Left renal pelvis (tissue), 4 donors: ENCODE measurements at regions not wholly inside any gene's neighbourhood (a gene's known extent, or its start where the extent isn't known, plus 50 kb on each side); places are given as distances from the start of the nearest gene placed in this dataset.
A peak's percentile ranks its signal among the peaks of the same experiment; 100 is the strongest.

Experiments
- DNase-seq, 4 donors: peaks; one replicate each; pipeline ENCODE4 v3.0.0-alpha.2; 2013; ENCODE audit warnings: low read depth in 4 of 4, low spot score in 3 of 4

DNA sequence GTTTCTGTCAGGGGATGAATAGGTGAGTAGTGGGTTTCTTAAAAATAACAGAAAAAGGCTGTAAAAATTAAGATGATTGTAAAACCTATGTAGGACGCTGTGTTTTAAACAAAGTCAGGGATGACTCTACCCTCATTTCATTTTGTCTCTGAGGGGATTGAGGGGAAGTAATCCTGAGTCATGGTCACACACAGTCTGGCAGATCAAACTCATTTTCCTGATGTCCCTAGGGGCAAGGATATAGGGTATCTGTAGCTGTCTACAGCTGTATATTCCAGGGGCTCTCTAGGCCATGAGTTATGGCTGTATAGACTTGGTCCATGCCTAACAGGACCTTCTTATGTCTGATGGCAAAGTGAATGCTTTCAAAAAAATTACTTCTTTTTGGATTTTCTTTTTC is 421.1 kb downstream of the PDCD6IP start:
- no peak for DNase-seq

DNA sequence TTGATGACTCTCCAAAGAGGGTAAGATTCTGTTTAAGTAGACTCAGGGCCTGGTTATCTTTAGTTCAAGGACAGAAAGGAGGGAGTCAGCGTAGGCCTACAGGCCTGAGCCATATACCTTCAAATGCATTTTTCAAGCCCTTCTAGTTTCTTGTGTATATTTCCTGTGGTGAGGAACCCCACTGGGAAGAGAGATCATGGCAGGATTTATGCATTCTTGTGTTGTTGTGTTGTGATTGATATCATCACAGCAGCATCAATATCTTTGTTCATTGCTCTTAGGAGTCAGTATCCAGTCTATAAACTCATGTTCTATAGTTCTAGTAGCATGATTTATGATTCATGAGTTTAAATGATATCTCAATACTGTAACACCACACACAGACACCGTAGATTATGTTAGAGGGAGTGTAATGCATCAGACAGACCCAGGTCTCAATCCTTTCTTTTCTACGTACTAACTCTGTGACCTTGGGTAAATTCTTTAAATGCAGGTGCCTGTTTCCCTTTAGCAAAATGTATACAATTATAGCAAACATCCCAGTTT is 427.5 kb downstream of the PDCD6IP start:
- DNase-seq, result no peak

DNA sequence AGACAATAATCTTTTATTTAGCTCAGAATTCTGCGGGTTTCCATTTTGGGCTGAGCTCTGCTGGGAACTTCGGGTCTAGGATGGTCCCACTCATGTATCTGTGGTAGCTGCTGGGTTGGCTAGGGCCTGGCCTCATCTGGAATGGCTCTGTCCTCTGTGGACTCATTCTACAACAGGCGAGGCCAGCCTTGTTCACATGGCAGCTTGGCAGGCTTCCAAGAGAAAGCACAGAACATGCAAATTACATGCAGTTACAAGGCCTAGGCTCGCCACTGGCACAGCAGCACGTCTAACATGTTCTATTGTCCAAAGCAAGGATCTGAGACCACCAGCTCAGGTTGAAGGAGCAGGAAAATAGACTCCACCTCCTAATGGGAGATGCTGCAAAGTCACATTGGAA is 431.4 kb downstream of the PDCD6IP start:
- DNase-seq, result no peak

DNA sequence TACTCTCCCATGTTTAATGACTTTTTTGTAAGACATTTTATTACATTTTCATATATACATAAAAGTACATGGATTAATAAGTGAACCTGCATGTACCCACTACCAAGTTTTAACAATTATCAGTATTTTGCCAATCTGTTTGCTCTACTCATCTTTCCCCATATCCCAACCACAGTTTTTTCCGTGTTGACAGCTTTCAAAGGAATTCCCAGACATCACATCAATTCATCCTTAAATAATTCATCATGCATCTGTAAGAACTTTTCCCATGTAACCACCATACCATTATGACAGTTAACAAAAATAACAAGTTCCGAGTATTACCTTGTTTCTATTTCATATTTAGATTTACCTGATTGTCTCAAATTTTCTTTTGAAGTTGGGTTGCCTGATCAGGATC is 436.7 kb downstream of the PDCD6IP start:
- no peak for DNase-seq

DNA sequence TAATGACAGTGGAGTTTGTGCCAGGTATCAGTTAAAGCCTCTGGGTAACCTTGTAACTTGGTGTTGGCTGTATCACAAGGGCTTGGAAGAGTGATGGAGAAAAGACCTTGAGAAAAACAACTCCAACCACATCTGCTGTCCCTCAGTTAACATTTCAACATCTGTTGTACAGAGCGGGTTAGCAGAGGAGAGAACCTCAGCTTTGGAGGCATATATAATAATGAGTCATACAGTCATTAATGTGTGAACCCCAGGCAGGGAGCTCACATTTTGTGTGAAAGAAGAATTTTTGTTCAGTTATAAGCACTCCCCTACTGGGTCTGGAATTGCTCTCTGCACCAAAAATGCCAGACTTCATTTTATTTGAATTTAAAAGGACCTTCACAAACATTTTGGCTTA is 439.5 kb downstream of the PDCD6IP start:
- no peak for DNase-seq

DNA sequence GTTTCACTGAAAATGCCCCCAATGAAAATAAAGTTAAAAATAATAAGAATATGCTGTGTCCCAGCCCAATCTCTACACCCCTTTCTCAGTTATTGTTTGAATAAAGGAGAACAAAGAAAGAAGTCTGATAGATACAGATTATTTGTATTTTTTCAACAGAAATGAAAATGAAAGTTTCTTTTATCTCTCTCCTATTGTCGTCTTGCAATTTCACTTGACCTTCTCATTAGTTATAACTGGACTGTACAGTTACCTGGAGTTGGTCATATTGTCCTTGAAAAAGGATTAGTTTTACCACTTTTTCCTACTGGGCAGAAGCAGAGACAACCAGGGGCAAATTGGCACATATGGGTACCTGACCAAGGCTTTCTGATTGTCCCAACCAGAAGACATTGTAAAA is 440.0 kb downstream of the PDCD6IP start:
- DNase-seq, result no peak

DNA sequence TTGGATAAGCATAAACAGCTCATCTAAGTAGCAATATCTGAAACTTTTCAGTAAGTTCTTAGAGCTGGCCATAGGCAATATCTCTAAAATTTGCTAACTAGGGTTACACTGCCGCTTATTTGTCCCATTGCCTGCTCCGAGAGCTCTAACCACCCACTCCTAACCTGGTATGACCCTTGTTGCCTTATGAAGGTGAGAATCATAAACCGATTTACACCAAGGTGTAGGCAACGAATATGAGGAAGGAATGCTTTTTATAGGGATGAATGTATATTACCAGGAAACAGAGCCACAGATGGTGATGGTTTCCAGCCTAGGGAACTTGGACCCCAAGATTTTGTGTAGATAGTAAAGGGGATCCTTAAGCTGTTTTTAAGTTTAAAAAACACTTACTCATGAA is 440.9 kb downstream of the PDCD6IP start:
- DNase-seq, result no peak

DNA sequence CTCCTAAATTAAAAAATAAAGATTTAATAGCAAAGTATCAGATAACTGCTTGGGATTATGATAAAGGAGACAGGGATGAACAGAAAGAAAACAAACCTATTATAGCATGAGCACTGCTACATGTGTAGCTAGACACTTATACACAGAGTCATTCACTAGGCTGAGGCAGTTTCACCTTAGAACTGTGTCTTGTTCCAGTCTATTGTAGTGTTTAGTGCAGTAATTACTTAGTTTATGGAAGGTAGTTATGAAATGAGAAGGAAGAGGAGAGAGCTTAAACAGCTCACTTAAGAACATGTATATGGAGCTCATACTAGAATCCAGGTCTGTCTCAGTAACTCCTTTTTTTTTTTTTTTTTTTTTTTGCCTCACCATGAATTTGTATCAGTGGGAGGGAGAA is 441.4 kb downstream of the PDCD6IP start:
- DNase-seq, result no peak

DNA sequence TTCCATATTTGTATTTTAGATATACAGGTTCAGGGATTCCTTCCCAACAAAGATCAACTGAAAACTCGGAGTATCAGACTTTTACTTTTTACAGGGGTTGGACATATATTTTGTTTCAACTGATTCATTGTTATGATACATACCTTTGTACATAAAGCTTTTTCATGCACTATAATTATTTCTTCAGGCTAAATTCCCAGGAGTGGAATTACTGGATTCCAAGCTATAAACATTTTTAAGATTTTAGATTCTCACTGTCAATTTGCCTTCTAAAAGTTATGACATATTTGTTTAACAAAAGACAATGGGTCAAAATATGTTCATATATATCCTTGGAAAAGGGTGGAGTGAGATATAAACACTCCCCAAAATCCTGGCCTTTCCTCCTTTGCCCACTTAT is 449.0 kb downstream of the PDCD6IP start:
- DNase-seq, result no peak

DNA sequence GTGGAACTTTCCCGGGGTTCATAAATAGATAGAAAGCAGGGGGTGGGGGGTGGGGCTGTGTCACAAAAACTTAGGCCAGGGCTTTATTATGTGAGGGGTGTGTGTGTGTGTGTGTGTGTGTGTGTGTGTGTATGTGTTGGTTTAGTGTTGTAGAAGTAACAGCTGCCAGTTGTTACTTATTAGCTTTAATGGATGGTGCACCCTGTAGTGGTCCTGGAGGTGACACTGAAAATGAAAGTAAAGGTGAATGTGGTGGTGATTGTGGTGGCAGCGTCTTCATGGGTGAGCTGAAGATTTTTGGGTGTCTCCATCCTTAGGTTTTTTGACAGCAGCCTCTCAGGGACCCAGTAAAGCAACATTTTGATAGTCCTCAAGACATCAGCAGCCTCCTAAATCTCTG is 449.9 kb downstream of the PDCD6IP start:
- no peak for DNase-seq

DNA sequence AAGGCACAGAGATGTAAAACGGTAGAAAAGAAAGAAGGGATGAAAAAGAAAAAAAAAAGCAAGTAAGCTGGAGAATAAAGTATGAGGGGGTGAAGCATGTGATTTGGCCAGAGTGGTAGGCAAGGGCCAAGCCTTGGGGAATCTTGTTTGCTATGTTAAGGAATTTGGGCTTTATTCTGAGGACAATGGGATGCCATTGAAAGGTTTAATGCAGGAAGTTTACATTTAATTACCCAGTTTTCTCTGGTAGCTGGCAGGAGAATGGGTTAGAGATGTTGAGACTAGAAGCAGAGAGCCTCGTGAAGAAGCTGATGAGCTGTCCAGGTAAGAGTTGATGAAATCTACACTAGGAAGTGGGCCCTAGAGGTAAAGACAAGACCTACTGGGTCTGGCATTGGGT is 455.9 kb downstream of the PDCD6IP start:
- no peak for DNase-seq

DNA sequence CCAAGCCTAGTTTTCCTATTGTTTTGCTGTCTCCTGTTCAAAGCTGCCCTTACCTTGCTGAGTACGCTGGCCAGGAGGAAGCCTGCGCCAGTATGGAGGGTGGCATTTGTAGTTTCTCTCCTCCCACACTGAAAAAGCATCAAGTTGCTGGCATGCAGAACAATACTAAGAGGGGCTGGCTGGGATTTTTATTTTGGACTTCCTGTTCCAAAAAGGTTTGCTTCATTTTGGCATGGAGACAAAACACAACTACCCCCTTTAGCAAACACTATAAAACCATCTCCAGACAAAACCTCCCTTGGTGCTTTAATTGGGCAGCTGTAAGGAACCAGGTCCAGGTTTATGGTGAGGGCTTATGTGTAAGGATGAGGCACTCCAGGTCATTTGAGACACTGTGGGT is 457.6 kb downstream of the PDCD6IP start:
- no peak for DNase-seq

DNA sequence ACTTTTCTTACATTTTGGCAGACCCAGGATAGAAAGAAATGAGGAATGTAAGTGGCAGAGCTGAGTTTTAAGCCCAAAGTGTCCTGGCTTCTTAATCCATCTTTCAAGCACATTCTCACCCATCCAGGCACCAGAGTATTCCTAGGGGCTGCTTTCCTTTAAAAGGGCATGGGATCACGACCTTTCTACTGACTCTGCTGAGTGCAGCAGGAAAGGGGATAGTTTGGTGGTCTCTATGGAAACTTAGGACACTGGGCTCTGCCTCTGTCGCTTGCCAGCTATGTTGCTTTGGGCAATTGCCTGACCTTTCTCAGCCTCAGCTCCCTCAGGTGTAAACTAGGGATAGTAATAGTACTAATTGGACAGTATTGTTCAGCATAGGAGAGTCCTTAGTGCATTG is 458.4 kb downstream of the PDCD6IP start:
- DNase-seq, result no peak

DNA sequence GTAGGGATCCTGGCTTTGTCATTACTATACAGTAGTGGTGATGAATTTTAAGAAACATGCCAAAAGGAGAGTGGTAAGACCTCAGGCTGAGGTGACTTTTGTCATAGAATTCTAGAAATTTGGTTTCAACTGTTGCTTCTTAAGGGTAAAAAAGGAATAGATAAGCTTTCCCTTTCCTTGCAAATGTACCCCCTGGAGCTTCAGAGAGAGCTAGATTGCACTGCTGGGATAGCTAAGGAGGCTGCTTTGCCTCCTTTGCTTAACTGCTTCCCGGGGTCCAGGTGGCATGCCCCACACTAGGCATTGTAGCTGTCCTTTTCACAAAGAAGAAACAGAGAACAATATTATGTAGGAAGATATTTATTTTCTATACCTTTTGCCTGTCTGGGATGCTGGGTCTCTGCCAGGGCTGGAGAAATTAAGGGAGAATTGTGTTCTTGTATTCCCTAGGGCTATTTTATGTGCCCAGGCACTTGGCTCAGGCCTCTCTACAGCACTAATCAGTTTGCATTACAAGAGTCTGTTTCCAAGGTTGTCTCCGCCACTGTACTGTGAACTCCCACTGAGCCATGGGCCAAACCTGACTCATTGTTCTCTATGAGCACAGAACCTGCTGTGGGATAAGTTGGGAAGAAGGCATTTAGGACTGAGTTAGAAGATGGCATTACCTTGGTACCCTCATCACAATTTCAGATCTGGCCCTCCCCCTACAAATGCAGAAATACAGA is 460.0 kb downstream of the PDCD6IP start:
- DNase-seq, result no peak

DNA sequence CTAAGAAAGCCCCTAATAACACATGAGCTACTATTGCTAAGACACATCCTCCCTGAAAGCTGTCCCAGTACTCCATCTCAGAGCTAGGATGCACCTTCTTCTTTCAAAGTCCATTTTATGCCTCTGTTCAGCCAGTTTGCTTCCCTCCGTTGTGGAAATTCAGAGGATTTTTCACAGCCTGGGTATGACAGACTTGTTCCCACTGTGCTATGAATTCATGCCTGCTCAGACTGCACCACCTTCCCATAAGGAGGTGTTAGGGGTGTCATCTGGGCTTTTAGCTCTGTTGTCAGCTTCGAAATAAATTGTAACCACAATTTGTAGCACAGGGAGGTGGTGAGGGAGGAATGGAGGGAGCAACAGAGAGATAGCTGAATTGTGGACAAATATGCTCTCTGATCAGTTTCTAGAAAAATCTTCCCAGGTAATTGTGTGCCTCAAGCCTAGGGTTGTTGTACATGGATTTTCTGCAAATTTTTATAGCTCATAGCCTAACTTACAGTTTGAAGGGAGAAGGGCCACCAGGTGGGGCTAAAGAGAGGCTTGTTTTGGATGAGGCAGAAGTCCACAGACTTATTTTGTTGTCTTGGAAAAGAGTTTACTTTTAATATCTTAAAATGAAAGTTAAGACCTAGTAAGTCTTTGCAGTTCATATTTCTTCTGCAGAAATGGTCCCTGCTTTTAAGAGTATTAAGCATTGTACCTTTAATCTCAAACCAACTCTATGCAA is 462.0 kb downstream of the PDCD6IP start:
- DNase-seq, result peak in 3 of 4 donors; percentile 28 to 52 (median 42)

DNA sequence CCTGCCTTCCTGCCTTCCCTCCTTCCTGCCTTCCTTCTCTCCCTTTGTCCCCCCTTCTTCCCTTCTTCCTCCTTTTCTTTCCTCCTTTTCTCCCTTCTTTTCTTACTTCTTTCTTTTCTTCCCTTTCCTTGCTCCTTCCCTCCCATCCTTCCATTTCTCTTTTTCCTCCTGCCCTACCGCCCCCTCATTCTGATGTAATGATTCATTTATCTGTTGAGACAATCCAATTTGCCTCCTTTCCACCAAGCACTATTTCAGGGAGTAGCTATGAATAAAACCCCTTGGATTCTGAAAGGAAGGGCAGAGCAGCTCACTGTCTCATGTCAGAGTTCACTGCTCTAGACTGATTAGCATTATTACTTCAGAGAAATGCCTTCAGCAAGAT is 462.6 kb downstream of the PDCD6IP start:
- no peak for DNase-seq

DNA sequence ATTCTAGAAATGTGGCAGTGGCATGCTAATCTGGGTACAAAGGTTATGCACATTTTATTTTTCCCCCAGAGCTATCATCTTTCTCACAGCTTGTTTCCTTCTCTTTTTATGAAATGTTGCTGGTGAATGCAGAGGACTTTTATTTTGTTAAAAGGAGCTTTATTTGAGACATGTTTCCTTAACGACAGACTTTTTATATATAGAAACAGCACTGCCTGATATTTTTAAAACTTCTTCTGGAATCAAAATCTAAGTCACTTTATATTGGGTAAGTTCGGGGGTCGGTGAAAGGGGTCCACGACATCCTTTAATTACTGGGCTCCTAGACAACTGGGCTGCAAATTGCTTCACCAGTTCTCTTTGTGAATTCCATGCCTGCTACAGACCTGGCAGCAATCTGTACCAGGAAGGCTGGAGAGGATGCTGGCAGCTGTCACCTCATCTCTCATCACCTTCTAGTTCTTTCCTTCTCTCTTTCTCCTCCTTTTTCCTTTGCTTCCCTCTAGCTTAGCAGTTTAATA is 464.7 kb downstream of the PDCD6IP start:
- no peak for DNase-seq

DNA sequence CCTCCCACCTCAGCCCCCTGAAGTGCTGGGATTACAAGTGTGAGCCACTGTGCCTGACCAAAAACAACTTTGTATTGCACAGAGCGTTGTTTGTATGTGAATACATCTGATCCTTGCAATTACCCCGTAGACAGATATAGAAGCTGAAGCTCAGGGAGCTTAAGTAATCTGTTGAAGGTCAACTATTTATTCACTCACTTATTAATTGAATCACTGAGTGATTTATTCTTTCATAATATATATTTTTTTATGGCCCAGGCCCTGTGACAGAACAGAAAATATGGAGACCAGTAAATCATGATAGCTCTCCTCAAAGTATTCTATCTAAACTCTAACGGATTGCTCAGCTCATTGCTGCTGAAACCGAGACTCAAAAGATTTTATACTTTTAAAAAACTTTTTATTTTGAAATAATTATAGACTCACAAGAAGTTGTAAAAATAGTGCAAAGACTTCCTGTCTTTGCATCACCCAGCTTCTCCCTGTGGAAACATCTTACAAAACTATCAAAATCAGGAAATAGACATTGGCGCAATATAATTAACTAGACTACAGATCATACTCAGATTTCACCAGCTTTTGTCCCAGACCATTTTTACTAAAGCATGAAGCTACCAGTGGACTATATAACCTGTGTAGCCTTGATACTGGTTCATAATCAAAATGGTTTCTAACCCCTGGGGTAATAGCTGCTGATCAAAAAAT is 466.1 kb downstream of the PDCD6IP start:
- DNase-seq, result no peak

DNA sequence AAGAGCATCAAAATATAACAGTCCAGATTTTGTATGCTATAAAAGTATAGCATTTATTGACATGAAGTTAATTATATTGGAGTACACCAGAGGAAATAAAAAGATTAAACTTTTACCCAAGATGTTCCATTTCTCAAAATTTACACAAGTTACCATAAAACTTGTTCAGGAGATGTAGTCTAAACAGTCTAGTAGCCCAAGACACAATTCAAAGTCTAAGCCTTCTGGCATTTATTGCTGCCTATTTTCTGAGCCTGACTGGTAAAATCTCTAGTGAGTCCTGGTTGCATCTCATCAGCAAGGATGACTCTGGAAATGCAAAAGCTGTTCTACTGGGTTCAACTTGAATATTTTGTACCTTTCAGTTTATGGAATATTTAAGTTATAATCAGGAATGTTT is 468.7 kb downstream of the PDCD6IP start:
- no peak for DNase-seq

DNA sequence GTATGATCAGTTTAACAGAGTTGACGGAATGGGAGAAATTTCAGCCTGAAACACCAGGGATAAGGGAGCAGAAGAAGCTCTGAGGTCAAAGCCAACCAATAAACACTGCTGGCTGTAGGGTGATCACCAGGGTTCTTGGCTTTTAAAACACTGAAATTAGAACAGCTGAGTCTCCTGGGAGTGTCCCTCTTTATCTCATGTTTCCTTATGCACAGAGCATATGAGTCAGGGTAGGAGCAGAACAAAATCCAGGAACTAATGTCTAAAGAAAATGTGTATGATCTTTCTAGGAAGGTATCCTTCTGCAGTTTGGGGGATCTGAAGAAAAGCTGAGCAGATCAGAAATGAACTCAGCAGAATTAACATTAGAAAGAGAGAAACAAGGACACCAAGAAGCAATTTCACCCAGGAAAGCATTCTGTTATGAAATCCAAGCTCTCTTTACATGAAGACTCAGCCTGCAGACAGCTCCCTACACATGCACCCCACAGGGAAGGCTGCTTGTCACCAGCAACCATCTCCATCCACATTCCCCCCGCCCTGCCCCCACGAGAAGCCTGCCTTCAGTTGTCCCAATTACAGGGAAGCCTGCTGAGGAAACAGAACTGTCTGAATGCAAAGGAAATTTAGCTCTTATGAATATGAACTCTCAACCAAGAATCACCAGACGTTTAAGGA is 469.7 kb downstream of the PDCD6IP start:
- no peak for DNase-seq

DNA sequence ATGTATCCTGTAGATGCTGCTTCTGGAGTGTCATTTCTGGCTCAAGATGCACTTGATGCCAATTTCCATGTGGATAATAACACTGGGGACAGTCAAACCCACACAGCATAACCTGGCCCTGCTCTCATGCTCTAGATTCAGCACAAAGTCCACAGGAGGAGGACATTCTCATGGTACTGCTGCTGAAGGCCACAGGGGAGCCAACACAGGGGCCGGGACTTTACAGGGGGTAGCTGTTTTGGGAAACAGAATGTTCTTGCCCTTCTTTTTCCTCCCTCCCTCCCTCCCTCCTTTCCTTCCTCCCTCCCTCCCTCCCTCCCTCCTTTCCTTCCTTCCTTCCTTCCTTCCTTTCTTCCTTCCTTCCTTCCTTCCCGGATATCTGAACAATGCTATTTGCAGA is 477.4 kb downstream of the PDCD6IP start:
- no peak for DNase-seq
